ENCODE measurements at regions not wholly inside any gene's neighbourhood (a gene's known extent, or its start where the extent isn't known, plus 50 kb on each side); places are given as distances from the start of the nearest gene placed in this dataset.

DNA sequence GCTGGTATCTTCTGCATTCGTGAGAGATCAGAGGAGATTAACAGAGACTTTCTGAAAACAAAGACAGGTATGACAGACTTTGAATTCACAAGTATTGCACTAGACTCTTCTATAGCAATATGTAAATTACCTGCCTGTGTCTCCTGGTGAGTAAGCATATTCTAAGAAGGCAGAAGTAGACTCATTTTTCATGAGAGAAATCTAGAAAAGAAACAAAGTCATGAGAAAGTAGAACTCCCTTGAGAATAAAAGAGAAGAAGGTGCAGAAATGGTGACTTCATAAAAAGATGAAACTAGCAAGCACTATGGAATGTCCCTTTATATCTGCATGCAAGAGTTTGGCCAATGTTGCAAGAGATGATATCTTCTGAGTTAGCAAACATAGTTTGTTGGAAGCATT is 419.8 kb downstream of the DMRT2 start:
- Histone ChIP-seq H3K4me3 (no peak overlapping the region), H3K27me3 (peaks cover 4% of the 10 kb centered on the region), H3K4me1 (no peaks in the 10 kb centered on the region), H3K27ac (no peak overlapping the region), H3K9me3 (no peaks in the 10 kb centered on the region), H3K36me3 (no peaks in the 10 kb centered on the region)
- intact Hi-C loops (cut with DNase I; ENCODE audit: low total_unique reads) (no loop called here), in situ Hi-C loops (cut with MboI; ENCODE audit: low pct_ligation_motif_present in 1 of 4, low pct_unique_long_range_greater_than_20kb in 1 of 4, low sequenced_read_pairs in 3 of 4) (no loop called here)
- TF ChIP-seq, protein P1, sequence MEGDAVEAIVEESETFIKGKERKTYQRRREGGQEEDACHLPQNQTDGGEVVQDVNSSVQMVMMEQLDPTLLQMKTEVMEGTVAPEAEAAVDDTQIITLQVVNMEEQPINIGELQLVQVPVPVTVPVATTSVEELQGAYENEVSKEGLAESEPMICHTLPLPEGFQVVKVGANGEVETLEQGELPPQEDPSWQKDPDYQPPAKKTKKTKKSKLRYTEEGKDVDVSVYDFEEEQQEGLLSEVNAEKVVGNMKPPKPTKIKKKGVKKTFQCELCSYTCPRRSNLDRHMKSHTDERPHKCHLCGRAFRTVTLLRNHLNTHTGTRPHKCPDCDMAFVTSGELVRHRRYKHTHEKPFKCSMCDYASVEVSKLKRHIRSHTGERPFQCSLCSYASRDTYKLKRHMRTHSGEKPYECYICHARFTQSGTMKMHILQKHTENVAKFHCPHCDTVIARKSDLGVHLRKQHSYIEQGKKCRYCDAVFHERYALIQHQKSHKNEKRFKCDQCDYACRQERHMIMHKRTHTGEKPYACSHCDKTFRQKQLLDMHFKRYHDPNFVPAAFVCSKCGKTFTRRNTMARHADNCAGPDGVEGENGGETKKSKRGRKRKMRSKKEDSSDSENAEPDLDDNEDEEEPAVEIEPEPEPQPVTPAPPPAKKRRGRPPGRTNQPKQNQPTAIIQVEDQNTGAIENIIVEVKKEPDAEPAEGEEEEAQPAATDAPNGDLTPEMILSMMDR (IDR thresholded peaks at IDR 0.05), result no peak
- TF ChIP-seq POLR2A (IDR thresholded peaks at IDR 0.05), result no peak
- DNase-seq, result no peak
- WGBS, 2 donors (ENCODE audit: low coverage in 1 of 2), result 70 to 79% methylated on average over 1 of the region's 1 CpG

DNA sequence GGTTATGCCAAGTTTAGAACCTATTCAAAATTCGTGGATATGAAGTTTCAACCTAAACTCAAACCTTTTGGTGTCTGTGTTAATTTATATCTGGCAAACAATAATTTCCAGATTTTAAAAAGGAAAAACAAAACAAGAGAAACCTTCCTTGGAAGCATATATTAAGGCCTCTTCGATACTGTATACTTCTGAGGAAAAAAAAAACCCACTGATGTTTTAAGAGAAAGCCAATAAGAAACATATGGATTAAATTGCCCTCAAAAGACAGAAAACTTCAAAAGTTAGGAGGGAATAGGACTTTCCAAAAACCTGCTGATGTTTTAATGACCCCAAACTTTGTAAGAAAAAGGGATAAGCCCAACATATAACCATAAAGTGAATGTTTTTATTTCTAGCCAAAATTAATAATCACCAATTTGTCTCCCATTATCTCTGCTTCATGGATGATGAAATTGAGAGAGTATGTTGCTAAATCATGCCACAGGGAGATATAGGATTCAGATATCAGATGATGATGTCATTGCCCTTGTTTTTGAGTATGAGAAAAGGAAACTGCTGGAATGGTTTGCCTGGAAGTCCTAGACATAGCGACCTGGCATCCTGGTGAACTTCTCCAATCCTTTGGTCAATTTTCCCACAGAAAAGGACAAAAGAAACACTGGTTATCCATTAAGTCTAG is 423.9 kb downstream of the DMRT2 start:
- H3K27ac ChIP-seq, result no peak overlapping the region
- no peak for DNase-seq
- H3K36me3 ChIP-seq, result no peaks in the 10 kb centered on the region
- in situ Hi-C loops (cut with MboI; ENCODE audit: low pct_ligation_motif_present in 1 of 4, low pct_unique_long_range_greater_than_20kb in 1 of 4, low sequenced_read_pairs in 3 of 4) (no loop called here), intact Hi-C loops (cut with DNase I; ENCODE audit: low total_unique reads) (no loop called here)
- WGBS, 2 donors (ENCODE audit: low coverage in 1 of 2), result 62 to 63% methylated on average over 3 of the region's 3 CpGs
- no peaks in the 10 kb centered on the region for H3K27me3 ChIP-seq
- no peaks in the 10 kb centered on the region for H3K9me3 ChIP-seq
- no peaks in the 10 kb centered on the region for H3K4me1 ChIP-seq
- TF ChIP-seq POLR2AphosphoS5 (IDR thresholded peaks at IDR 0.05) (no peak), EP300 (IDR thresholded peaks at IDR 0.05; ENCODE audit: low read depth) (no peak), POLR2A (IDR thresholded peaks at IDR 0.05) (no peak)
- TF ChIP-seq, protein P1 (IDR thresholded peaks at IDR 0.05), result no peak
- no peak overlapping the region for H3K4me3 ChIP-seq

DNA sequence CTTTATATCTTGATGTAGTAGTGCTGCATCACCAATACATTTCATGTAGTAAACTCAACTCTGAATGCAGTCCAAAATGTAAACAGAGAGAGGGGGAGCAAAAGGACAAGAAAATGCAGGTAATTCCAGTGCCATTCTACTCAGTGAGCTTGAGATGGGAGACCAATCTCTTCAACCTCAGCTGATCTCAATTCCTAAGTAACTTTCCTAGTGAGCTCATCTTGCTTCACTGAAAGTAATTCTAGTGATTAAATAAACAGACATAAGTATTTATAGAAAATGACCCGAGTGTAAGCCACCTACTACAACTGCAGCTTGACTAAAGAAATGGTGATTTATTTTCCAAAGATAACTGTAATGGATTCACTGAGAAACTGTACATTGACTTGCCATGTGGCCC is 424.5 kb downstream of the DMRT2 start:
- TF ChIP-seq EP300 (IDR thresholded peaks at IDR 0.05; ENCODE audit: low read depth) (no peak), POLR2A (IDR thresholded peaks at IDR 0.05) (no peak), POLR2AphosphoS5 (IDR thresholded peaks at IDR 0.05) (no peak)
- TF ChIP-seq, protein P1 (IDR thresholded peaks at IDR 0.05), result no peak
- no peak overlapping the region for H3K4me3 ChIP-seq
- intact Hi-C loops (cut with DNase I; ENCODE audit: low total_unique reads) (no loop called here), in situ Hi-C loops (cut with MboI; ENCODE audit: low pct_ligation_motif_present in 1 of 4, low pct_unique_long_range_greater_than_20kb in 1 of 4, low sequenced_read_pairs in 3 of 4) (no loop called here)
- 13 to 39% methylated on average over 1 of the region's 1 CpG for WGBS, 2 donors (ENCODE audit: low coverage in 1 of 2)
- H3K27ac ChIP-seq, result no peak overlapping the region
- no peaks in the 10 kb centered on the region for H3K4me1 ChIP-seq
- H3K27me3 ChIP-seq, result no peaks in the 10 kb centered on the region
- H3K9me3 ChIP-seq, result no peaks in the 10 kb centered on the region
- no peaks in the 10 kb centered on the region for H3K36me3 ChIP-seq
- DNase-seq, result no peak

DNA sequence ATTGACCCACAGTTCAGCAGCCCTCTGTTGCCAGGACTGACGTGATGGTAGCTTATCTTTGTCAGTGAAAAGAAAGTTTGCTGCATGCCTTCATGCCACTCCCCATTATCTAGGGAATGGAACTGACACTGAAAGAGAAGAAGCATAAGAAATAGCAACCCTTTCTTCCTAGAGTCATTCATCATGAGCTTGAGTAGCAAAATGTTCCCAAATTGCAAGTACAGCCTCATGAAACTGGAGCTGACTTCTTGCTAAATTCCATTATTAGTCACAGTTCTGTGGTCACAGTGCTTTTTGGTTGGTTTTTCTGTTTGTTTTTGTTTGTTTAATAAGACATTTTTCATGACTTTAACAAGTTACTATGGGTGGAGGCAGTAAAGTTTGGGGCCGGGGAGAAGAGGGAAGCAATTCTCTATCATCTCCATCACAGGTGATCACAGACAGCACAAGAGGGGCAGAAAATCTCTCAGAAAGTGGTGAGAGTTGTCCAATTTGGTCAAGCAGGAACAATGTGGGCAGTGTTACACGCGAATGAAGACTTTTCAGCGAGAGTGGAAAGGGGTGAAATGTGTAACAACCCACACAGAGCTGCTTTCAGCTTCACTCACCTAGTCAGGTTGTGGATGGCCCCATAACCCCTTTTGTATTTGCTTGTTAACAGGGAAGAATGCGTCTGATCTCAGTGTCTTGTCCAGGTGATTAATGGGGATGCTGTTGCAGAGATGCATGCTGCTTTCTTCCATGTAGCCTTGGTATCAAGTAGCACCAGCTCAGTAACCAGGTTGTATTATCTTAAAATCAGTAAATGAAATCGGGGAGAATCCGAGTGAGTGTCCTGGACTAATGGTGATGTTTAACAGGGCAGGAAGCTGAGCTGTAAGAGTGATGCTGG is 440.4 kb downstream of the DMRT2 start:
- no peaks in the 10 kb centered on the region for H3K27me3 ChIP-seq
- in situ Hi-C loops (cut with MboI; ENCODE audit: low pct_ligation_motif_present in 1 of 4, low pct_unique_long_range_greater_than_20kb in 1 of 4, low sequenced_read_pairs in 3 of 4), result no loop called here
- intact Hi-C loops (cut with DNase I; ENCODE audit: low total_unique reads), result no loop called here
- no peak overlapping the region for H3K27ac ChIP-seq
- H3K4me1 ChIP-seq, result no peaks in the 10 kb centered on the region
- no peak overlapping the region for H3K4me3 ChIP-seq
- no peak for TF ChIP-seq EP300 (IDR thresholded peaks at IDR 0.05; ENCODE audit: low read depth)
- TF ChIP-seq, protein P1 (IDR thresholded peaks at IDR 0.05), result no peak
- no peak for TF ChIP-seq POLR2A (IDR thresholded peaks at IDR 0.05)
- TF ChIP-seq POLR2AphosphoS5 (IDR thresholded peaks at IDR 0.05), result no peak
- DNase-seq, result no peak
- WGBS, 2 donors (ENCODE audit: low coverage in 1 of 2), result 30 to 49% methylated on average over 5 to 8 of the region's 8 CpGs
- no peaks in the 10 kb centered on the region for H3K9me3 ChIP-seq
- H3K36me3 ChIP-seq, result no peaks in the 10 kb centered on the region

Data from transverse colon (tissue), 4 donors.